ENCODE measurements at regions not wholly inside any gene's neighbourhood (a gene's known extent, or its start where the extent isn't known, plus 50 kb on each side); places are given as distances from the start of the nearest gene placed in this dataset.

GRCh38 chr13:95447814-95448213 is 104.7 kb upstream of the CLDN10 start:
- intact Hi-C loops (cut with micrococcal nuclease) = no loop called here

GRCh38 chr13:95451656-95452055 is 100.9 kb upstream of the CLDN10 start:
- intact Hi-C loops (cut with micrococcal nuclease) = no loop called here

- intact Hi-C loops (cut with micrococcal nuclease) = no loop called here
Observed at GRCh38 chr13:95452375-95452774, 100.1 kb upstream of the CLDN10 start.

GRCh38 chr13:95455782-95456181 is 96.7 kb upstream of the CLDN10 start:
- intact Hi-C loops (cut with micrococcal nuclease) = no loop called here

GRCh38 chr13:95456815-95457214 is 95.7 kb upstream of the CLDN10 start:
- intact Hi-C loops (cut with micrococcal nuclease) = no loop called here

- intact Hi-C loops (cut with micrococcal nuclease) = no loop called here
Observed at GRCh38 chr13:95457294-95457693, 95.2 kb upstream of the CLDN10 start.

- intact Hi-C loops (cut with micrococcal nuclease) = no loop called here
Observed at GRCh38 chr13:95462801-95463200, 89.7 kb upstream of the CLDN10 start.

GRCh38 chr13:95463531-95463930 is 89.0 kb upstream of the CLDN10 start:
- intact Hi-C loops (cut with micrococcal nuclease) = no loop called here

- intact Hi-C loops (cut with micrococcal nuclease) = no loop called here
Observed at GRCh38 chr13:95470574-95471366, 81.8 kb upstream of the CLDN10 start.

- intact Hi-C loops (cut with micrococcal nuclease) = no loop called here
Observed at GRCh38 chr13:95471960-95472359, 80.6 kb upstream of the CLDN10 start.

GRCh38 chr13:95474992-95475391 is 77.5 kb upstream of the CLDN10 start:
- intact Hi-C loops (cut with micrococcal nuclease) = loop anchor here (5.0 kb wide), 2 partner anchors 173 to 357 kb away; partner anchors contain the start of gene ABCC4

- intact Hi-C loops (cut with micrococcal nuclease) = loop anchor here (5.0 kb wide), 2 partner anchors 175 to 355 kb away; partner anchors contain the start of gene ABCC4
Observed at GRCh38 chr13:95477187-95477586, 75.3 kb upstream of the CLDN10 start.

GRCh38 chr13:95479731-95480130 is 72.8 kb upstream of the CLDN10 start:
- intact Hi-C loops (cut with micrococcal nuclease) = loop anchor here (2.0 to 5.0 kb wide), 3 partner anchors 177 to 805 kb away; partner anchors contain the start of gene ABCC4

- intact Hi-C loops (cut with micrococcal nuclease) = no loop called here
Observed at GRCh38 chr13:95480131-95480545, 72.4 kb upstream of the CLDN10 start.

- intact Hi-C loops (cut with micrococcal nuclease) = no loop called here
Observed at GRCh38 chr13:95480791-95481780, 71.4 kb upstream of the CLDN10 start.

- intact Hi-C loops (cut with micrococcal nuclease) = no loop called here
Observed at GRCh38 chr13:95484052-95484451, 68.5 kb upstream of the CLDN10 start.

GRCh38 chr13:95485045-95485517 is 67.4 kb upstream of the CLDN10 start:
- intact Hi-C loops (cut with micrococcal nuclease) = no loop called here

GRCh38 chr13:95485518-95486144 is 66.9 kb upstream of the CLDN10 start:
- intact Hi-C loops (cut with micrococcal nuclease) = no loop called here

- intact Hi-C loops (cut with micrococcal nuclease) = no loop called here
Observed at GRCh38 chr13:95492044-95492801, 60.3 kb upstream of the CLDN10 start.

GRCh38 chr13:95494082-95494681 is 58.3 kb upstream of the CLDN10 start:
- intact Hi-C loops (cut with micrococcal nuclease) = loop anchor here (1.0 kb wide), 1 partner anchor 340 kb away; no protein-coding TSS in a partner anchor

All from T-helper 2 cell treated with Interferon-gamma antibody and Interleukin-4, amounts not matched to agents 100 ng/mL and 5 ng/mL, for 36 hours (primary cell).